K562 (cell line): ENCODE measurements at regions not wholly inside any gene's neighbourhood (a gene's known extent, or its start where the extent isn't known, plus 50 kb on each side); places are given as distances from the start of the nearest gene placed in this dataset.
A peak's percentile ranks its signal among the peaks of the same experiment; 100 is the strongest.

Experiments
- BCOR ChIP-seq: fragments of 450-650 bp; IDR thresholded peaks from 2 replicates; pipeline ENCODE4 v1.6.1; 2016
- SRSF1 ChIP-seq: fragments of 200-400 bp; formaldehyde crosslinking; IDR thresholded peaks from 2 replicates; pipeline ENCODE4 v1.6.1; 2017; ENCODE audit warnings: mild to moderate bottlenecking, low read depth, low read length, moderate library complexity
- STAT5A ChIP-seq: IDR thresholded peaks from 2 replicates; pipeline ENCODE4 v1.6.1; 2012; ENCODE audit warnings: low read length, inconsistent platforms, borderline replicate concordance
- TSC22D4 ChIP-seq: fragments of 450-650 bp; IDR thresholded peaks from 2 replicates; pipeline ENCODE4 v1.6.1; 2016; ENCODE audit warnings: missing genetic modification characterization, missing biosample characterization, control low read depth
- XRCC4 ChIP-seq: IDR thresholded peaks from one replicate; pipeline ENCODE4 v1.6.1; 2011; ENCODE audit not compliant: insufficient read depth, insufficient read length; ENCODE audit errors: extremely low read depth
- XRCC5 ChIP-seq: fragments of 200-400 bp; formaldehyde crosslinking; IDR thresholded peaks from 2 replicates; pipeline ENCODE4 v1.6.1; 2017; ENCODE audit warnings: low read depth, mild to moderate bottlenecking, low read length
- ZKSCAN8 ChIP-seq: fragments of 200-800 bp; sonication (Bioruptor generic); IDR thresholded peaks from 2 replicates; pipeline ENCODE4 v1.6.1; 2016; ENCODE audit warnings: missing genetic modification characterization, missing compliant biosample characterization
- ZNF696 ChIP-seq: fragments of 250-450 bp; sonication (Bioruptor Pico); conservative IDR thresholded peaks from 2 replicates; pipeline ENCODE4 v1.4.0; 2020; ENCODE audit warnings: mild to moderate bottlenecking, moderate library complexity
- ZNF79 ChIP-seq: fragments of 250-450 bp; sonication (Bioruptor Pico); IDR thresholded peaks from 2 replicates; pipeline ENCODE4 v1.4.0; 2020; ENCODE audit warnings: low read depth, mild to moderate bottlenecking, moderate library complexity
- ZSCAN32 ChIP-seq: fragments of 450-650 bp; formaldehyde crosslinking; IDR thresholded peaks from 2 replicates; pipeline ENCODE4 v1.4.0; 2020; ENCODE audit warnings: mild to moderate bottlenecking, moderate library complexity
- TF ChIP-seq, protein P1 (sequence below): fragments of 450-650 bp; IDR thresholded peaks from 2 replicates; pipeline ENCODE4 v1.7.0; 2016; ENCODE audit warnings: borderline replicate concordance
- TF ChIP-seq, protein P2 (sequence below): fragments of 450-650 bp; IDR thresholded peaks from 2 replicates; pipeline ENCODE4 v1.6.1; 2016; ENCODE audit warnings: missing biosample characterization, missing genetic modification characterization
- TF ChIP-seq, protein P3 (sequence below): fragments of 450-650 bp; IDR thresholded peaks from 2 replicates; pipeline ENCODE4 v1.6.1; 2016; ENCODE audit warnings: mild to moderate bottlenecking
- TF ChIP-seq, protein P4 (sequence below): sonication (generic); formaldehyde crosslinking; IDR thresholded peaks from 2 replicates; pipeline ENCODE4 v1.8.1; 2023; ENCODE audit warnings: mild to moderate bottlenecking, missing genetic modification reagents
- TF ChIP-seq, protein P5 (sequence below): fragments of 250-450 bp; sonication (Bioruptor Pico); IDR thresholded peaks from 2 replicates; pipeline ENCODE4 v1.5.0; 2022; ENCODE audit warnings: mild to moderate bottlenecking
- TF ChIP-seq, protein P6 (sequence below): fragments of 250-450 bp; sonication (Bioruptor Pico); IDR thresholded peaks from 2 replicates; pipeline ENCODE4 v1.4.0; 2020; ENCODE audit warnings: mild to moderate bottlenecking, moderate library complexity

DNA sequence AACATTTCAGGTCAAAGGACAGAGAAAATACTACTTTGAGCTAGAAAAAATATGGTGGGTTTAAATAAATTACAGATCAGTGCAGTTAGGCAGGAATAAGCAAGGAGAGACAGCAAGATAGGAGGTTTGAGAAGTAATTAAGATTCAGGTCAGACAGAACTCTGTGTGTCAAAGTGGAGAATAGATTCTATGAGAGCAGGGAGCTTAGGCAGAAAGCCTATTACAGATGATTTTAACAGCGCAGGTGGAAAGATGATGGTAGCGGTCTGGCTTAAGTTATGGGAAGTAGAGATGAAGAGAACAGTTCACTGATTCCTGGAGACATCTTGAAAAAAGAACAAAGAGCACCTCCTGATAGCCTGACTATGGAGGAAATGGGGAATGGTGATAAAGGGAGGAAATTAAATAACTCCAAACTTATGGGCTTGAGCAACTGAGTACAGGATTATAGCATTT is 106.0 kb downstream of the APIP start (continued):
- TF ChIP-seq, protein P1, sequence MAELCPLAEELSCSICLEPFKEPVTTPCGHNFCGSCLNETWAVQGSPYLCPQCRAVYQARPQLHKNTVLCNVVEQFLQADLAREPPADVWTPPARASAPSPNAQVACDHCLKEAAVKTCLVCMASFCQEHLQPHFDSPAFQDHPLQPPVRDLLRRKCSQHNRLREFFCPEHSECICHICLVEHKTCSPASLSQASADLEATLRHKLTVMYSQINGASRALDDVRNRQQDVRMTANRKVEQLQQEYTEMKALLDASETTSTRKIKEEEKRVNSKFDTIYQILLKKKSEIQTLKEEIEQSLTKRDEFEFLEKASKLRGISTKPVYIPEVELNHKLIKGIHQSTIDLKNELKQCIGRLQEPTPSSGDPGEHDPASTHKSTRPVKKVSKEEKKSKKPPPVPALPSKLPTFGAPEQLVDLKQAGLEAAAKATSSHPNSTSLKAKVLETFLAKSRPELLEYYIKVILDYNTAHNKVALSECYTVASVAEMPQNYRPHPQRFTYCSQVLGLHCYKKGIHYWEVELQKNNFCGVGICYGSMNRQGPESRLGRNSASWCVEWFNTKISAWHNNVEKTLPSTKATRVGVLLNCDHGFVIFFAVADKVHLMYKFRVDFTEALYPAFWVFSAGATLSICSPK, result no peak
- TF ChIP-seq STAT5A (no peak), ZNF79 (CRISPR knock-in tag) (no peak), TSC22D4 (no peak), BCOR (no peak), ZSCAN32 (no peak), ZNF696 (no peak), SRSF1 (no peak), XRCC5 (no peak), XRCC4 (no peak), ZKSCAN8 (CRISPR knock-in tag) (no peak)
- TF ChIP-seq, protein P2, sequence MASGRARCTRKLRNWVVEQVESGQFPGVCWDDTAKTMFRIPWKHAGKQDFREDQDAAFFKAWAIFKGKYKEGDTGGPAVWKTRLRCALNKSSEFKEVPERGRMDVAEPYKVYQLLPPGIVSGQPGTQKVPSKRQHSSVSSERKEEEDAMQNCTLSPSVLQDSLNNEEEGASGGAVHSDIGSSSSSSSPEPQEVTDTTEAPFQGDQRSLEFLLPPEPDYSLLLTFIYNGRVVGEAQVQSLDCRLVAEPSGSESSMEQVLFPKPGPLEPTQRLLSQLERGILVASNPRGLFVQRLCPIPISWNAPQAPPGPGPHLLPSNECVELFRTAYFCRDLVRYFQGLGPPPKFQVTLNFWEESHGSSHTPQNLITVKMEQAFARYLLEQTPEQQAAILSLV (tag), result peak; percentile 32; the same call in 1 of the 2 replicates
- TF ChIP-seq, protein P3, sequence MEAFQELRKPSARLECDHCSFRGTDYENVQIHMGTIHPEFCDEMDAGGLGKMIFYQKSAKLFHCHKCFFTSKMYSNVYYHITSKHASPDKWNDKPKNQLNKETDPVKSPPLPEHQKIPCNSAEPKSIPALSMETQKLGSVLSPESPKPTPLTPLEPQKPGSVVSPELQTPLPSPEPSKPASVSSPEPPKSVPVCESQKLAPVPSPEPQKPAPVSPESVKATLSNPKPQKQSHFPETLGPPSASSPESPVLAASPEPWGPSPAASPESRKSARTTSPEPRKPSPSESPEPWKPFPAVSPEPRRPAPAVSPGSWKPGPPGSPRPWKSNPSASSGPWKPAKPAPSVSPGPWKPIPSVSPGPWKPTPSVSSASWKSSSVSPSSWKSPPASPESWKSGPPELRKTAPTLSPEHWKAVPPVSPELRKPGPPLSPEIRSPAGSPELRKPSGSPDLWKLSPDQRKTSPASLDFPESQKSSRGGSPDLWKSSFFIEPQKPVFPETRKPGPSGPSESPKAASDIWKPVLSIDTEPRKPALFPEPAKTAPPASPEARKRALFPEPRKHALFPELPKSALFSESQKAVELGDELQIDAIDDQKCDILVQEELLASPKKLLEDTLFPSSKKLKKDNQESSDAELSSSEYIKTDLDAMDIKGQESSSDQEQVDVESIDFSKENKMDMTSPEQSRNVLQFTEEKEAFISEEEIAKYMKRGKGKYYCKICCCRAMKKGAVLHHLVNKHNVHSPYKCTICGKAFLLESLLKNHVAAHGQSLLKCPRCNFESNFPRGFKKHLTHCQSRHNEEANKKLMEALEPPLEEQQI, result no peak
- TF ChIP-seq, protein P4, sequence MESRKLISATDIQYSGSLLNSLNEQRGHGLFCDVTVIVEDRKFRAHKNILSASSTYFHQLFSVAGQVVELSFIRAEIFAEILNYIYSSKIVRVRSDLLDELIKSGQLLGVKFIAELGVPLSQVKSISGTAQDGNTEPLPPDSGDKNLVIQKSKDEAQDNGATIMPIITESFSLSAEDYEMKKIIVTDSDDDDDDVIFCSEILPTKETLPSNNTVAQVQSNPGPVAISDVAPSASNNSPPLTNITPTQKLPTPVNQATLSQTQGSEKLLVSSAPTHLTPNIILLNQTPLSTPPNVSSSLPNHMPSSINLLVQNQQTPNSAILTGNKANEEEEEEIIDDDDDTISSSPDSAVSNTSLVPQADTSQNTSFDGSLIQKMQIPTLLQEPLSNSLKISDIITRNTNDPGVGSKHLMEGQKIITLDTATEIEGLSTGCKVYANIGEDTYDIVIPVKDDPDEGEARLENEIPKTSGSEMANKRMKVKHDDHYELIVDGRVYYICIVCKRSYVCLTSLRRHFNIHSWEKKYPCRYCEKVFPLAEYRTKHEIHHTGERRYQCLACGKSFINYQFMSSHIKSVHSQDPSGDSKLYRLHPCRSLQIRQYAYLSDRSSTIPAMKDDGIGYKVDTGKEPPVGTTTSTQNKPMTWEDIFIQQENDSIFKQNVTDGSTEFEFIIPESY (CRISPR knock-in tag), result 0 out of 2 replicates have a peak, but pooled peaks have one; percentile 14
- TF ChIP-seq, protein P5, sequence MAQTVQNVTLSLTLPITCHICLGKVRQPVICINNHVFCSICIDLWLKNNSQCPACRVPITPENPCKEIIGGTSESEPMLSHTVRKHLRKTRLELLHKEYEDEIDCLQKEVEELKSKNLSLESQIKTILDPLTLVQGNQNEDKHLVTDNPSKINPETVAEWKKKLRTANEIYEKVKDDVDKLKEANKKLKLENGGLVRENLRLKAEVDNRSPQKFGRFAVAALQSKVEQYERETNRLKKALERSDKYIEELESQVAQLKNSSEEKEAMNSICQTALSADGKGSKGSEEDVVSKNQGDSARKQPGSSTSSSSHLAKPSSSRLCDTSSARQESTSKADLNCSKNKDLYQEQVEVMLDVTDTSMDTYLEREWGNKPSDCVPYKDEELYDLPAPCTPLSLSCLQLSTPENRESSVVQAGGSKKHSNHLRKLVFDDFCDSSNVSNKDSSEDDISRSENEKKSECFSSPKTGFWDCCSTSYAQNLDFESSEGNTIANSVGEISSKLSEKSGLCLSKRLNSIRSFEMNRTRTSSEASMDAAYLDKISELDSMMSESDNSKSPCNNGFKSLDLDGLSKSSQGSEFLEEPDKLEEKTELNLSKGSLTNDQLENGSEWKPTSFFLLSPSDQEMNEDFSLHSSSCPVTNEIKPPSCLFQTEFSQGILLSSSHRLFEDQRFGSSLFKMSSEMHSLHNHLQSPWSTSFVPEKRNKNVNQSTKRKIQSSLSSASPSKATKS (CRISPR knock-in tag), result no peak
- TF ChIP-seq, protein P6, sequence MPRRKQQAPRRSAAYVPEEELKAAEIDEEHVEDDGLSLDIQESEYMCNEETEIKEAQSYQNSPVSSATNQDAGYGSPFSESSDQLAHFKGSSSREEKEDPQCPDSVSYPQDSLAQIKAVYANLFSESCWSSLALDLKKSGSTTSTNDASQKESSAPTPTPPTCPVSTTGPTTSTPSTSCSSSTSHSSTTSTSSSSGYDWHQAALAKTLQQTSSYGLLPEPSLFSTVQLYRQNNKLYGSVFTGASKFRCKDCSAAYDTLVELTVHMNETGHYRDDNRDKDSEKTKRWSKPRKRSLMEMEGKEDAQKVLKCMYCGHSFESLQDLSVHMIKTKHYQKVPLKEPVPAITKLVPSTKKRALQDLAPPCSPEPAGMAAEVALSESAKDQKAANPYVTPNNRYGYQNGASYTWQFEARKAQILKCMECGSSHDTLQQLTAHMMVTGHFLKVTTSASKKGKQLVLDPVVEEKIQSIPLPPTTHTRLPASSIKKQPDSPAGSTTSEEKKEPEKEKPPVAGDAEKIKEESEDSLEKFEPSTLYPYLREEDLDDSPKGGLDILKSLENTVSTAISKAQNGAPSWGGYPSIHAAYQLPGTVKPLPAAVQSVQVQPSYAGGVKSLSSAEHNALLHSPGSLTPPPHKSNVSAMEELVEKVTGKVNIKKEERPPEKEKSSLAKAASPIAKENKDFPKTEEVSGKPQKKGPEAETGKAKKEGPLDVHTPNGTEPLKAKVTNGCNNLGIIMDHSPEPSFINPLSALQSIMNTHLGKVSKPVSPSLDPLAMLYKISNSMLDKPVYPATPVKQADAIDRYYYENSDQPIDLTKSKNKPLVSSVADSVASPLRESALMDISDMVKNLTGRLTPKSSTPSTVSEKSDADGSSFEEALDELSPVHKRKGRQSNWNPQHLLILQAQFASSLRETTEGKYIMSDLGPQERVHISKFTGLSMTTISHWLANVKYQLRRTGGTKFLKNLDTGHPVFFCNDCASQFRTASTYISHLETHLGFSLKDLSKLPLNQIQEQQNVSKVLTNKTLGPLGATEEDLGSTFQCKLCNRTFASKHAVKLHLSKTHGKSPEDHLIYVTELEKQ, result no peak
